ENCODE measurements at regions not wholly inside any gene's neighbourhood (a gene's known extent, or its start where the extent isn't known, plus 50 kb on each side); places are given as distances from the start of the nearest gene placed in this dataset.
"Not testable (repeated sequence)": the region's sequence is repeated elsewhere in the genome, so short reads cannot be mapped to it uniquely, and the experiment has no call there.

DNA sequence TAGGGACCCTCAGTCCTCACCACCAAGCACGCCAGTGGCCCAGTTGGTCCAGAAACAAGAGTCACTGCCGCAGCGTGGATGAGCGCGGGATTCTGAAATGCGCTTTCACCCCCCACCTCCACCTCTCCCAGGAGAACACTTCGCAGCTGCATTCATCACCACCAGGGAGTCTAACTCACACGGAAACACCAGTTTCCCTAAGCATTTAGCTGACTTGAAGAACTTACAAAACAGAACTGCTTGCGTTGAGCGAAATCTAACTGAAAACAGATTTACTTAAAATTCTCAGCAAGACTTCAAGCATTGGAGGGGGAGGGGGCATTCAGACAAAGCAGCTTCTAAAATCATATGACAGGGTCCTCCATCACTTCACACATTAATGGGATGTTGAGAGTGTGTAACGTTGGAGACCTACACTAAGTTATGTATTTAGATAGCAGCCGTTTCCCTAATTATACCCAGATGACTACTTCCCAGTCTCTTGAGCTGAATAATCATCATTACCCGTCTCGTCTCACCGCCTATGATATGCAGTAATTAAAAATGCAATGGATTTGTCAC, 258.2 kb upstream of the IRS2 start:
- TF ChIP-seq, protein P1, sequence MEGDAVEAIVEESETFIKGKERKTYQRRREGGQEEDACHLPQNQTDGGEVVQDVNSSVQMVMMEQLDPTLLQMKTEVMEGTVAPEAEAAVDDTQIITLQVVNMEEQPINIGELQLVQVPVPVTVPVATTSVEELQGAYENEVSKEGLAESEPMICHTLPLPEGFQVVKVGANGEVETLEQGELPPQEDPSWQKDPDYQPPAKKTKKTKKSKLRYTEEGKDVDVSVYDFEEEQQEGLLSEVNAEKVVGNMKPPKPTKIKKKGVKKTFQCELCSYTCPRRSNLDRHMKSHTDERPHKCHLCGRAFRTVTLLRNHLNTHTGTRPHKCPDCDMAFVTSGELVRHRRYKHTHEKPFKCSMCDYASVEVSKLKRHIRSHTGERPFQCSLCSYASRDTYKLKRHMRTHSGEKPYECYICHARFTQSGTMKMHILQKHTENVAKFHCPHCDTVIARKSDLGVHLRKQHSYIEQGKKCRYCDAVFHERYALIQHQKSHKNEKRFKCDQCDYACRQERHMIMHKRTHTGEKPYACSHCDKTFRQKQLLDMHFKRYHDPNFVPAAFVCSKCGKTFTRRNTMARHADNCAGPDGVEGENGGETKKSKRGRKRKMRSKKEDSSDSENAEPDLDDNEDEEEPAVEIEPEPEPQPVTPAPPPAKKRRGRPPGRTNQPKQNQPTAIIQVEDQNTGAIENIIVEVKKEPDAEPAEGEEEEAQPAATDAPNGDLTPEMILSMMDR (IDR thresholded peaks at IDR 0.05), result no peak
- no peak for DNase-seq (ENCODE audit: low spot score)
- no peaks in the 10 kb centered on the region for H3K27me3 ChIP-seq
- no peak overlapping the region for H3K4me3 ChIP-seq
- peaks cover 0 to 14% of the 10 kb centered on the region in 2 donors for H3K4me1 ChIP-seq
- H3K36me3 ChIP-seq, result no peaks in the 10 kb centered on the region
- H3K9me3 ChIP-seq, result no peaks in the 10 kb centered on the region
- no peak overlapping the region for H3K27ac ChIP-seq

DNA sequence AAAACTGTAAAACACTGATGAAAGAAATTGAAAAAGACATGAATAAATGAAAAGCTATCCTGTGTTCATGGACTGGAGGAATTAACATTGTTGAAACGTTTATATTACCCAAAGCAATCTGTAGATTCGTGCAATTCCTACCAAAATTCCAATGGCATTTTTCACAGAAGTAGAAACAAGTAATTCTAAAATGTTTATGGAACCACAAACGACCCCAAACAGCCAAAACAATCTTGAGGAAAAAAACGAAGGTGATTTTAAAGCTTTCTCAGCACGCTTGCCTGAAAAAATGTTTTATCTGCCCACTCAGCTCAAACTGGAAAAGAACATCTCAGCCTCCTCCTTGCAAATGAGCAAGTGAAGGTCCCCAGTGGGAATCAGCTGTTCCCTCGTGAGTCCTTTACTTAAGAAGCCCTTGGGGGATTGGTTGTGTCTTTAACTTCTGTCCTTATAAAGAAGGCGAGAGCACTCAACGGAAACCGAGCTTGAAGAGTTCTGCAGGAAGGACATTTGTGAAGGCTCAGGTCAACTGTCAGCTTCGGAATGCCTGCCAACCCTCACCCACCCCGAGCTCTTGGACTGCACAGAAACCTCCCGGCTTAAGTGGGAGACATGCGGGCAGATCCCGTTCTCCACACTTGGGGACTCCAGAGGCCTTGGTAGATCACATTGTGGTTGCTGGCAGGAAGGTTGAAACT, 256.0 kb upstream of the IRS2 start:
- H3K36me3 ChIP-seq, result no peaks in the 10 kb centered on the region
- no peak overlapping the region for H3K27ac ChIP-seq
- H3K4me3 ChIP-seq, result no peak overlapping the region
- H3K9me3 ChIP-seq, result no peaks in the 10 kb centered on the region
- no peaks in the 10 kb centered on the region for H3K27me3 ChIP-seq
- no peak for DNase-seq (ENCODE audit: low spot score)
- H3K4me1 ChIP-seq, result peaks cover 0 to 8% of the 10 kb centered on the region in 2 donors
- TF ChIP-seq, protein P1 (IDR thresholded peaks at IDR 0.05), result no peak

GRCh38 chr13:110041638-110042037, 255.3 kb upstream of the IRS2 start:
- H3K9me3 ChIP-seq; H3K36me3 ChIP-seq; H3K4me1 ChIP-seq; H3K27me3 ChIP-seq; DNase-seq (ENCODE audit: low spot score); H3K27ac ChIP-seq; H3K4me3 ChIP-seq: not testable (repeated sequence)

GRCh38 chr13:110037925-110038573, 251.7 kb upstream of the IRS2 start:
- H3K4me3 ChIP-seq, result no peak overlapping the region
- H3K9me3 ChIP-seq, result no peaks in the 10 kb centered on the region
- H3K36me3 ChIP-seq, result no peaks in the 10 kb centered on the region
- no peaks in the 10 kb centered on the region for H3K4me1 ChIP-seq
- TF ChIP-seq, protein P1 (IDR thresholded peaks at IDR 0.05), result no peak
- H3K27me3 ChIP-seq, result no peaks in the 10 kb centered on the region
- no peak for DNase-seq (ENCODE audit: low spot score)
- H3K27ac ChIP-seq, result no peak overlapping the region

GRCh38 chr13:110036060-110036459, 249.7 kb upstream of the IRS2 start:
- H3K9me3 ChIP-seq, result no peaks in the 10 kb centered on the region
- H3K4me3 ChIP-seq, result no peak overlapping the region
- DNase-seq (ENCODE audit: low spot score), result no peak
- no peaks in the 10 kb centered on the region for H3K27me3 ChIP-seq
- no peak overlapping the region for H3K27ac ChIP-seq
- H3K36me3 ChIP-seq, result no peaks in the 10 kb centered on the region
- TF ChIP-seq, protein P1 (IDR thresholded peaks at IDR 0.05), result no peak
- H3K4me1 ChIP-seq, result no peaks in the 10 kb centered on the region

GRCh38 chr13:110034031-110034549, 247.7 kb upstream of the IRS2 start:
- H3K4me1 ChIP-seq, result no peaks in the 10 kb centered on the region
- H3K27me3 ChIP-seq, result no peaks in the 10 kb centered on the region
- no peaks in the 10 kb centered on the region for H3K36me3 ChIP-seq
- H3K4me3 ChIP-seq, result no peak overlapping the region
- H3K27ac ChIP-seq, result no peak overlapping the region
- TF ChIP-seq, protein P1 (IDR thresholded peaks at IDR 0.05), result no peak
- DNase-seq (ENCODE audit: low spot score), result no peak
- H3K9me3 ChIP-seq, result no peaks in the 10 kb centered on the region
